Spleen (tissue), 11 donors: ENCODE measurements at regions not wholly inside any gene's neighbourhood (a gene's known extent, or its start where the extent isn't known, plus 50 kb on each side); places are given as distances from the start of the nearest gene placed in this dataset.

ENCODE experiments used
- DNase-seq: peaks from one replicate; pipeline ENCODE4 v3.0.0-alpha.2; 2020
- H3K27ac ChIP-seq, 8 donors: fragments of 200-600 bp; sonication (generic) in 7 of 8; 1 replicate in 4 of 8; 2 replicates in 4 of 8; pipeline versions ENCODE4 v1.5.0 to v1.8.0; 2016 to 2021; ENCODE audit warnings: inconsistent platforms in 4 of 8, mild to moderate bottlenecking in 4 of 8, moderate library complexity in 1 of 8
- H3K27me3 ChIP-seq, 7 donors: fragments of 200-600 bp; sonication (generic) in 6 of 7; replicated peaks in 1 of 7; 1 replicate in 4 of 7; 2 replicates in 3 of 7; pipeline versions ENCODE4 v1.5.0 to v1.8.0; 2016 to 2021; ENCODE audit warnings: inconsistent platforms in 3 of 7, mild to moderate bottlenecking in 1 of 7
- H3K36me3 ChIP-seq, 6 donors: fragments of 200-600 bp; sonication (generic) in 5 of 6; 1 replicate in 4 of 6; 2 replicates in 2 of 6; pipeline versions ENCODE4 v1.5.0 to v1.8.0; 2016 to 2021; ENCODE audit warnings: inconsistent platforms in 2 of 6
- H3K4me1 ChIP-seq, 6 donors: fragments of 200-600 bp; sonication (generic) in 5 of 6; 1 replicate in 3 of 6; 2 replicates in 3 of 6; pipeline versions ENCODE4 v1.5.0 to v1.8.0; 2016 to 2021; ENCODE audit warnings: inconsistent platforms in 3 of 6
- H3K4me3 ChIP-seq, 8 donors: fragments of 200-600 bp; sonication (generic) in 7 of 8; 1 replicate in 4 of 8; 2 replicates in 4 of 8; pipeline versions ENCODE4 v1.5.0 to v1.8.0; 2016 to 2021; ENCODE audit warnings: inconsistent platforms in 4 of 8, mild to moderate bottlenecking in 4 of 8, moderate library complexity in 2 of 8
- H3K9me3 ChIP-seq, 8 donors: fragments of 200-600 bp; sonication (generic) in 7 of 8; 1 replicate in 4 of 8; 2 replicates in 4 of 8; pipeline versions ENCODE4 v1.5.0 to v1.8.0; 2016 to 2021; ENCODE audit warnings: inconsistent platforms in 4 of 8
- CTCF ChIP-seq, 11 experiments: fragments of 200-600 bp in 7 of 11; fragments of 450-650 bp in 4 of 11; sonication (generic) in 4 of 11; IDR thresholded peaks in 8 of 11; conservative IDR thresholded peaks in 3 of 11; 1 replicate in 7 of 11; 2 replicates in 4 of 11; pipeline versions ENCODE4 v1.4.0 to v1.8.0; 2016 to 2021; ENCODE audit warnings: antibody characterized with exemption in 11 of 11, inconsistent platforms in 4 of 11, mild to moderate bottlenecking in 1 of 11
- POLR2A ChIP-seq, 3 donors: fragments of 450-650 bp; IDR thresholded peaks; one replicate each; pipeline ENCODE4 v1.5.1; 2017; ENCODE audit warnings: antibody characterized with exemption in 3 of 3, mild to moderate bottlenecking in 1 of 3
- POLR2AphosphoS5 ChIP-seq, 3 donors: sonication (generic); formaldehyde crosslinking; IDR thresholded peaks; one replicate each; pipeline ENCODE4 v1.5.1; 2017; ENCODE audit warnings: antibody characterized with exemption in 3 of 3
- WGBS, 5 donors: extraction: QIAGEN DNeasy Blood & Tissue Kit in 3 of 5; methylation state at CpG; one replicate each; pipeline versions ENCODE4 v1.1.5 to v1.1.7; 2013 to 2018; 5-methylcytosine and 5-hydroxymethylcytosine counted together
- intact Hi-C: fragments of 100-400 bp; cut with DNase I; formaldehyde crosslinking; loops from one replicate; pipeline ENCODE4 v1.15.0; 2023; ENCODE audit warnings: low total_unique reads
- donor health status: healthy with polysubstance abuse.
- donor health status: DM: no; HTN: no; CAD: no; lungs with moderate emphysema.
- donor health status: DM: no; HTN: no; CAD: no.
- donor health status: Bipolar disorder and iron deficiency.
- donor health status: healthy.
- donor health status: DM: no; HTN: no; CAD: no.
- donor health status: DM: yes; HTN: yes; CAD: no.

DNA sequence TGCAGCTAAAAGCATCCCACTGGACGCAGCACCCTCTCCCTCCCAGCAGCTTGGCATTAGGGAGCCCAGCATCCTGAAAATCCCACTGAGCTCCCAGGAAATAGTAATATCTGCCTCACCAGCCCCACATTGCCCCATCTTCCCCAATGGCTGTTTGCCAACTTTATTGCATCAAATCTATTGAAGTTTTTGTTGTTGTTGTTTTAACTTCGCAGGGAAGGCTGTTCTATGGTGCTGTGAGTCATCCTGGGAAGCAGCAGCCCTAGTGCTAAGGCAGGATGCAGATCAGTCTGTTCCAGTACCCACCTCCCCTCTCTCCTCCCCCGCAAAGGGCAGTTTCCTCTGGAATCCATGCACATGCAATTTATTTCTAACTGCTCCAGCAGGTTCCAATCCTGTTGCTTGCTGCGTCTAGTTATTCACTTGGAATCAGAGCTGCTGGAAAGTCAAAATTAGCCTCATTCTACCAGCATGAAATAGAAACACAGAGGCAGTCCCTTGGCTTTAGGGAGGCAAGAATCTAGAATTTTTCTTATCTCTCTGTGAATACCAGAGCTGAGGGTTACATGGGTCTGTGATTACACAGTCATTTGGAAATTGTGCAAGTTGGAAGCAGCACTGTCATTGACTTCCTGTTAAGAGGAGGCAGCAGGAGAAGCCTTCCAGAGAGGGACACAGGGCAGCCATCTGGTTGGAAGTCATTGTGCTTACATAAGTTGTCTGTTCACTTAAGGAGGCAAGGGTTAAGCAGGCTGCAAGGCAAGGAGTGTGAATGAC is 115.9 kb upstream of the CACUL1 start:
- DNase-seq: no peak
- TF ChIP-seq POLR2AphosphoS5 (IDR thresholded peaks at IDR 0.05): peak in 1 of 3 donors; percentile 47
- TF ChIP-seq POLR2A (IDR thresholded peaks at IDR 0.05): no peak
- peaks cover 0 to 7% (median 0%) of the 10 kb centered on the region in 7 donors for H3K27me3 ChIP-seq
- H3K4me3 ChIP-seq: no peak overlapping the region
- 26 to 39% (median 36%) methylated on average over 4 of the region's 4 CpGs for WGBS, 5 donors
- H3K4me1 ChIP-seq: peaks cover 0 to 17% (median 10%) of the 10 kb centered on the region in 6 donors
- H3K9me3 ChIP-seq: peaks cover 0 to 1% (median 0%) of the 10 kb centered on the region in 8 donors
- peak overlapping the region in 4 of 8 donors; percentile 27 to 53 (median 37) for H3K27ac ChIP-seq
- intact Hi-C loops: no loop called here
- H3K36me3 ChIP-seq: no peaks in the 10 kb centered on the region

DNA sequence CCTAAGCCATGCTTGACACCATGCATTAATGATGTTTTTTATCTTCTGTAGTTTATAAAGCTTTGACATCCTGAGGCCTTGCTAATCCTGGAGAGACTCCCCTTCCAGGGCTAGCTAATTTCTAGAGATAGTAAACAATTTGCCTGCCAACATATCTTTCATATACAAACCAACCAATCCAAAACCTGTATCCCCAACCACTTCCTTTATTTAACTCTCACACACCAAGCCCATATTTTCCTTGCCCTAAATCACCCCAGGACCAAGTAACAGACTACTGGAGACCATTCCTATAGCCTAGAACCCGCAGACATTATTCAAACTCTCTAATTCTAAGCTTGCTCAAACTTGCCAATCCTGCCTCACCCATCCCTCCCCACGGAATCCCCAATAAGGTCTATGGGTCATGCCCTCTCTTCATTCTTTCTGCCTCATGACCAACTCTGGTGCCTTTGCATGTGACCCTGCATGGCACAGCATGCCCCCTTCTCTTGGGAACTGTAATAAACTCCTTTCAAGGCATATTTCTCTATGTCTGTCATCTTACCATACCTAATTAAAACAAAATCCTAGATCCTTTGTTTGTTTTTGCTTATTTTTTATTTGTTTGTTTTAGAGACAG is 116.6 kb upstream of the CACUL1 start:
- Histone ChIP-seq H3K4me3 (no peak overlapping the region), H3K27me3 (peaks cover 0 to 12% (median 0%) of the 10 kb centered on the region in 7 donors), H3K36me3 (no peaks in the 10 kb centered on the region), H3K27ac (peak overlapping the region in 4 of 8 donors; percentile 27 to 53 (median 37)), H3K4me1 (peaks cover 0 to 17% (median 10%) of the 10 kb centered on the region in 6 donors), H3K9me3 (peaks cover 0 to 8% (median 2%) of the 10 kb centered on the region in 8 donors)
- 55 to 81% (median 69%) methylated on average over 2 of the region's 2 CpGs for WGBS, 5 donors
- TF ChIP-seq CTCF (IDR thresholded peaks at IDR 0.05 in 8 of 11, conservative IDR thresholded peaks at IDR 0.05 in 3 of 11) (no peak), POLR2A (IDR thresholded peaks at IDR 0.05) (no peak), POLR2AphosphoS5 (IDR thresholded peaks at IDR 0.05) (no peak)
- DNase-seq: no peak
- intact Hi-C loops: no loop called here

- H3K4me1 ChIP-seq: peaks cover 0 to 17% (median 10%) of the 10 kb centered on the region in 6 donors
- peaks cover 0 to 15% (median 7%) of the 10 kb centered on the region in 8 donors for H3K9me3 ChIP-seq
- no peak for TF ChIP-seq POLR2AphosphoS5 (IDR thresholded peaks at IDR 0.05)
- TF ChIP-seq CTCF (IDR thresholded peaks at IDR 0.05 in 8 of 11, conservative IDR thresholded peaks at IDR 0.05 in 3 of 11): no peak
- no peak for TF ChIP-seq POLR2A (IDR thresholded peaks at IDR 0.05)
- no peak overlapping the region for H3K27ac ChIP-seq
- WGBS, 5 donors: 45 to 67% (median 49%) methylated on average over 4 of the region's 4 CpGs
- DNase-seq: no peak
- intact Hi-C loops: no loop called here
- H3K36me3 ChIP-seq: no peaks in the 10 kb centered on the region
- peaks cover 0 to 15% (median 0%) of the 10 kb centered on the region in 7 donors for H3K27me3 ChIP-seq
- H3K4me3 ChIP-seq: no peak overlapping the region
Measured at GRCh38 chr10:118873091-118873737, 118.4 kb upstream of the CACUL1 start.

GRCh38 chr10:118873738-118874105 is 119.0 kb upstream of the CACUL1 start:
- Histone ChIP-seq H3K9me3 (peaks cover 0 to 15% (median 7%) of the 10 kb centered on the region in 8 donors), H3K4me3 (no peak overlapping the region), H3K4me1 (peaks cover 0 to 17% (median 10%) of the 10 kb centered on the region in 6 donors), H3K36me3 (no peaks in the 10 kb centered on the region), H3K27me3 (peaks cover 0 to 15% (median 0%) of the 10 kb centered on the region in 7 donors), H3K27ac (no peak overlapping the region)
- intact Hi-C loops: no loop called here
- TF ChIP-seq POLR2A (IDR thresholded peaks at IDR 0.05) (no peak), POLR2AphosphoS5 (IDR thresholded peaks at IDR 0.05) (no peak), CTCF (IDR thresholded peaks at IDR 0.05 in 8 of 11, conservative IDR thresholded peaks at IDR 0.05 in 3 of 11) (no peak)
- no peak for DNase-seq
- WGBS, 5 donors: 57 to 75% (median 74%) methylated on average over 2 of the region's 2 CpGs
